GM12864 (cell line): ENCODE measurements at regions not wholly inside any gene's neighbourhood (a gene's known extent, or its start where the extent isn't known, plus 50 kb on each side); places are given as distances from the start of the nearest gene placed in this dataset.

Experiments
- DNase-seq: peaks from one replicate; pipeline ENCODE4 v3.0.0-alpha.2; 2011; ENCODE audit warnings: low read depth
- H3K4me3 ChIP-seq: 2 replicates; pipeline ENCODE4 v1.5.1; 2011; ENCODE audit warnings: mild to moderate bottlenecking, low read depth, low read length, control low read depth
- CTCF ChIP-seq: IDR thresholded peaks from 2 replicates; pipeline ENCODE4 v1.5.1; 2011; ENCODE audit warnings: low read depth, mild to moderate bottlenecking, moderate library complexity, low read length, control low read depth, inconsistent platforms; ENCODE audit errors: missing control alignments

- no peak for DNase-seq
- H3K4me3 ChIP-seq, result no peak overlapping the region
- TF ChIP-seq CTCF, result no peak
Measured at GRCh38 chr18:28575123-28575522, 398.2 kb upstream of the CDH2 start.

- TF ChIP-seq CTCF, result no peak
- no peak overlapping the region for H3K4me3 ChIP-seq
- DNase-seq, result no peak
Measured at GRCh38 chr18:28574175-28574574, 397.2 kb upstream of the CDH2 start.

GRCh38 chr18:28571929-28572328, 395.0 kb upstream of the CDH2 start:
- no peak overlapping the region for H3K4me3 ChIP-seq
- no peak for DNase-seq
- TF ChIP-seq CTCF, result no peak

- H3K4me3 ChIP-seq, result no peak overlapping the region
- no peak for DNase-seq
- no peak for TF ChIP-seq CTCF
Measured at GRCh38 chr18:28560331-28560730, 383.4 kb upstream of the CDH2 start.

- TF ChIP-seq CTCF, result no peak
- no peak for DNase-seq
- H3K4me3 ChIP-seq, result no peak overlapping the region
Measured at GRCh38 chr18:28559511-28559910, 382.6 kb upstream of the CDH2 start.

- no peak for DNase-seq
- no peak overlapping the region for H3K4me3 ChIP-seq
- TF ChIP-seq CTCF, result no peak
Measured at GRCh38 chr18:28541934-28542333, 365.0 kb upstream of the CDH2 start.

- no peak overlapping the region for H3K4me3 ChIP-seq
- DNase-seq, result no peak
- TF ChIP-seq CTCF, result no peak
Measured at GRCh38 chr18:28541276-28541930, 364.5 kb upstream of the CDH2 start.
